ENCODE measurements at regions not wholly inside any gene's neighbourhood (a gene's known extent, or its start where the extent isn't known, plus 50 kb on each side); places are given as distances from the start of the nearest gene placed in this dataset.

- Histone ChIP-seq H3K27ac (ENCODE audit: low read depth, low read length) (no peak overlapping the region), H3K4me3 (ENCODE audit: low read depth in 1 of 5, low read length in 5 of 5) (no peak overlapping the region), H3K4me1 (ENCODE audit: control insufficient read depth in 5 of 5, insufficient read depth in 5 of 5, low read length in 5 of 5) (no peaks in the 10 kb centered on the region), H3K9ac (ENCODE audit: low read length in 5 of 5) (no peak overlapping the region), H3K36me3 (ENCODE audit: control insufficient read depth in 5 of 5, insufficient read depth in 5 of 5, low read length in 5 of 5) (no peaks in the 10 kb centered on the region), H3K9me3 (ENCODE audit: control insufficient read depth in 5 of 5, low read length in 5 of 5) (peaks cover 0 to 5% (median 0%) of the 10 kb centered on the region in 5 donors), H3K27me3 (ENCODE audit: control insufficient read depth in 5 of 5, insufficient read depth in 4 of 5, low read length in 5 of 5) (no peaks in the 10 kb centered on the region)
Measured at GRCh38 chr13:83281654-83282053, 600.6 kb downstream of the SLITRK1 start.

GRCh38 chr13:83274679-83275078, 607.6 kb downstream of the SLITRK1 start:
- Histone ChIP-seq H3K27ac (ENCODE audit: low read depth, low read length) (no peak overlapping the region), H3K9me3 (ENCODE audit: control insufficient read depth in 5 of 5, low read length in 5 of 5) (peaks cover 0 to 5% (median 0%) of the 10 kb centered on the region in 5 donors), H3K36me3 (ENCODE audit: control insufficient read depth in 5 of 5, insufficient read depth in 5 of 5, low read length in 5 of 5) (no peaks in the 10 kb centered on the region), H3K4me1 (ENCODE audit: control insufficient read depth in 5 of 5, insufficient read depth in 5 of 5, low read length in 5 of 5) (no peaks in the 10 kb centered on the region), H3K4me3 (ENCODE audit: low read depth in 1 of 5, low read length in 5 of 5) (no peak overlapping the region), H3K9ac (ENCODE audit: low read length in 5 of 5) (no peak overlapping the region), H3K27me3 (ENCODE audit: control insufficient read depth in 5 of 5, insufficient read depth in 4 of 5, low read length in 5 of 5) (no peaks in the 10 kb centered on the region)

GRCh38 chr13:83272652-83273240, 609.5 kb downstream of the SLITRK1 start:
- H3K4me3 ChIP-seq (ENCODE audit: low read depth in 1 of 5, low read length in 5 of 5): no peak overlapping the region
- no peaks in the 10 kb centered on the region for H3K36me3 ChIP-seq (ENCODE audit: control insufficient read depth in 5 of 5, insufficient read depth in 5 of 5, low read length in 5 of 5)
- no peaks in the 10 kb centered on the region for H3K4me1 ChIP-seq (ENCODE audit: control insufficient read depth in 5 of 5, insufficient read depth in 5 of 5, low read length in 5 of 5)
- H3K27me3 ChIP-seq (ENCODE audit: control insufficient read depth in 5 of 5, insufficient read depth in 4 of 5, low read length in 5 of 5): no peaks in the 10 kb centered on the region
- H3K9ac ChIP-seq (ENCODE audit: low read length in 5 of 5): no peak overlapping the region
- H3K27ac ChIP-seq (ENCODE audit: low read depth, low read length): no peak overlapping the region
- H3K9me3 ChIP-seq (ENCODE audit: control insufficient read depth in 5 of 5, low read length in 5 of 5): peaks cover 0 to 3% (median 0%) of the 10 kb centered on the region in 5 donors

GRCh38 chr13:83272076-83272475, 610.2 kb downstream of the SLITRK1 start:
- Histone ChIP-seq H3K4me3 (ENCODE audit: low read depth in 1 of 5, low read length in 5 of 5) (no peak overlapping the region), H3K9me3 (ENCODE audit: control insufficient read depth in 5 of 5, low read length in 5 of 5) (no peaks in the 10 kb centered on the region), H3K27me3 (ENCODE audit: control insufficient read depth in 5 of 5, insufficient read depth in 4 of 5, low read length in 5 of 5) (no peaks in the 10 kb centered on the region), H3K36me3 (ENCODE audit: control insufficient read depth in 5 of 5, insufficient read depth in 5 of 5, low read length in 5 of 5) (no peaks in the 10 kb centered on the region), H3K27ac (ENCODE audit: low read depth, low read length) (no peak overlapping the region), H3K9ac (ENCODE audit: low read length in 5 of 5) (no peak overlapping the region), H3K4me1 (ENCODE audit: control insufficient read depth in 5 of 5, insufficient read depth in 5 of 5, low read length in 5 of 5) (no peaks in the 10 kb centered on the region)

- H3K4me1 ChIP-seq (ENCODE audit: control insufficient read depth in 5 of 5, insufficient read depth in 5 of 5, low read length in 5 of 5): peaks cover 0 to 5% (median 0%) of the 10 kb centered on the region in 5 donors
- H3K27me3 ChIP-seq (ENCODE audit: control insufficient read depth in 5 of 5, insufficient read depth in 4 of 5, low read length in 5 of 5): no peaks in the 10 kb centered on the region
- no peaks in the 10 kb centered on the region for H3K36me3 ChIP-seq (ENCODE audit: control insufficient read depth in 5 of 5, insufficient read depth in 5 of 5, low read length in 5 of 5)
- H3K27ac ChIP-seq (ENCODE audit: low read depth, low read length): no peak overlapping the region
- H3K9ac ChIP-seq (ENCODE audit: low read length in 5 of 5): no peak overlapping the region
- no peaks in the 10 kb centered on the region for H3K9me3 ChIP-seq (ENCODE audit: control insufficient read depth in 5 of 5, low read length in 5 of 5)
- no peak overlapping the region for H3K4me3 ChIP-seq (ENCODE audit: low read depth in 1 of 5, low read length in 5 of 5)
Measured at GRCh38 chr13:83265279-83265678, 617.0 kb downstream of the SLITRK1 start.

GRCh38 chr13:83248751-83249150, 633.5 kb downstream of the SLITRK1 start:
- H3K9me3 ChIP-seq (ENCODE audit: control insufficient read depth in 5 of 5, low read length in 5 of 5): peaks cover 2 to 9% (median 3%) of the 10 kb centered on the region in 5 donors
- H3K27me3 ChIP-seq (ENCODE audit: control insufficient read depth in 5 of 5, insufficient read depth in 4 of 5, low read length in 5 of 5): no peaks in the 10 kb centered on the region
- H3K4me3 ChIP-seq (ENCODE audit: low read depth in 1 of 5, low read length in 5 of 5): peak overlapping the region; percentile 12 to 45 (median 27)
- H3K36me3 ChIP-seq (ENCODE audit: control insufficient read depth in 5 of 5, insufficient read depth in 5 of 5, low read length in 5 of 5): no peaks in the 10 kb centered on the region
- peaks cover 0 to 16% (median 10%) of the 10 kb centered on the region in 5 donors for H3K4me1 ChIP-seq (ENCODE audit: control insufficient read depth in 5 of 5, insufficient read depth in 5 of 5, low read length in 5 of 5)
- H3K9ac ChIP-seq (ENCODE audit: low read length in 5 of 5): no peak overlapping the region
- no peak overlapping the region for H3K27ac ChIP-seq (ENCODE audit: low read depth, low read length)

GRCh38 chr13:83232626-83233025, 649.6 kb downstream of the SLITRK1 start:
- Histone ChIP-seq H3K27ac (ENCODE audit: low read depth, low read length) (no peak overlapping the region), H3K4me1 (ENCODE audit: control insufficient read depth in 5 of 5, insufficient read depth in 5 of 5, low read length in 5 of 5) (no peaks in the 10 kb centered on the region), H3K27me3 (ENCODE audit: control insufficient read depth in 5 of 5, insufficient read depth in 4 of 5, low read length in 5 of 5) (no peaks in the 10 kb centered on the region), H3K9me3 (ENCODE audit: control insufficient read depth in 5 of 5, low read length in 5 of 5) (no peaks in the 10 kb centered on the region), H3K9ac (ENCODE audit: low read length in 5 of 5) (no peak overlapping the region), H3K36me3 (ENCODE audit: control insufficient read depth in 5 of 5, insufficient read depth in 5 of 5, low read length in 5 of 5) (no peaks in the 10 kb centered on the region), H3K4me3 (ENCODE audit: low read depth in 1 of 5, low read length in 5 of 5) (no peak overlapping the region)

- Histone ChIP-seq H3K36me3 (ENCODE audit: control insufficient read depth in 5 of 5, insufficient read depth in 5 of 5, low read length in 5 of 5) (no peaks in the 10 kb centered on the region), H3K9ac (ENCODE audit: low read length in 5 of 5) (no peak overlapping the region), H3K4me1 (ENCODE audit: control insufficient read depth in 5 of 5, insufficient read depth in 5 of 5, low read length in 5 of 5) (no peaks in the 10 kb centered on the region), H3K9me3 (ENCODE audit: control insufficient read depth in 5 of 5, low read length in 5 of 5) (no peaks in the 10 kb centered on the region), H3K27ac (ENCODE audit: low read depth, low read length) (no peak overlapping the region), H3K4me3 (ENCODE audit: low read depth in 1 of 5, low read length in 5 of 5) (no peak overlapping the region), H3K27me3 (ENCODE audit: control insufficient read depth in 5 of 5, insufficient read depth in 4 of 5, low read length in 5 of 5) (no peaks in the 10 kb centered on the region)
Measured at GRCh38 chr13:83229574-83230305, 652.5 kb downstream of the SLITRK1 start.

- H3K9me3 ChIP-seq (ENCODE audit: control insufficient read depth in 5 of 5, low read length in 5 of 5): no peaks in the 10 kb centered on the region
- no peaks in the 10 kb centered on the region for H3K27me3 ChIP-seq (ENCODE audit: control insufficient read depth in 5 of 5, insufficient read depth in 4 of 5, low read length in 5 of 5)
- peaks cover 0 to 2% (median 0%) of the 10 kb centered on the region in 5 donors for H3K4me1 ChIP-seq (ENCODE audit: control insufficient read depth in 5 of 5, insufficient read depth in 5 of 5, low read length in 5 of 5)
- H3K36me3 ChIP-seq (ENCODE audit: control insufficient read depth in 5 of 5, insufficient read depth in 5 of 5, low read length in 5 of 5): no peaks in the 10 kb centered on the region
- H3K27ac ChIP-seq (ENCODE audit: low read depth, low read length): no peak overlapping the region
- H3K4me3 ChIP-seq (ENCODE audit: low read depth in 1 of 5, low read length in 5 of 5): no peak overlapping the region
- no peak overlapping the region for H3K9ac ChIP-seq (ENCODE audit: low read length in 5 of 5)
Measured at GRCh38 chr13:83223546-83223945, 658.7 kb downstream of the SLITRK1 start.

GRCh38 chr13:83221813-83222241, 660.4 kb downstream of the SLITRK1 start:
- Histone ChIP-seq H3K27me3 (ENCODE audit: control insufficient read depth in 5 of 5, insufficient read depth in 4 of 5, low read length in 5 of 5) (no peaks in the 10 kb centered on the region), H3K9ac (ENCODE audit: low read length in 5 of 5) (no peak overlapping the region), H3K4me1 (ENCODE audit: control insufficient read depth in 5 of 5, insufficient read depth in 5 of 5, low read length in 5 of 5) (peaks cover 0 to 2% (median 0%) of the 10 kb centered on the region in 5 donors), H3K36me3 (ENCODE audit: control insufficient read depth in 5 of 5, insufficient read depth in 5 of 5, low read length in 5 of 5) (no peaks in the 10 kb centered on the region), H3K27ac (ENCODE audit: low read depth, low read length) (no peak overlapping the region), H3K9me3 (ENCODE audit: control insufficient read depth in 5 of 5, low read length in 5 of 5) (no peaks in the 10 kb centered on the region), H3K4me3 (ENCODE audit: low read depth in 1 of 5, low read length in 5 of 5) (no peak overlapping the region)
